Keratinocyte (primary cell): ENCODE measurements at regions not wholly inside any gene's neighbourhood (a gene's known extent, or its start where the extent isn't known, plus 50 kb on each side); places are given as distances from the start of the nearest gene placed in this dataset.

Experiments used
- EZH2 ChIP-seq: IDR thresholded peaks from one replicate; pipeline ENCODE4 v1.6.1; 2012; ENCODE audit warnings: inconsistent platforms, mild to moderate bottlenecking, low read length, moderate library complexity
- TF ChIP-seq, protein P1 (sequence below), 3 experiments: IDR thresholded peaks in 1 of 3; conservative IDR thresholded peaks in 1 of 3; optimal IDR thresholded peaks in 1 of 3; 2 replicates in 2 of 3; 3 replicates in 1 of 3; pipeline versions ENCODE3 to v1.5.1; 2011; ENCODE audit warnings: low read length in 3 of 3, mild to moderate bottlenecking in 3 of 3, moderate library complexity in 2 of 3, control low read depth in 1 of 3, inconsistent platforms in 1 of 3; ENCODE audit not compliant: insufficient read depth in 2 of 3; ENCODE audit errors: extremely low read depth in 1 of 3

DNA sequence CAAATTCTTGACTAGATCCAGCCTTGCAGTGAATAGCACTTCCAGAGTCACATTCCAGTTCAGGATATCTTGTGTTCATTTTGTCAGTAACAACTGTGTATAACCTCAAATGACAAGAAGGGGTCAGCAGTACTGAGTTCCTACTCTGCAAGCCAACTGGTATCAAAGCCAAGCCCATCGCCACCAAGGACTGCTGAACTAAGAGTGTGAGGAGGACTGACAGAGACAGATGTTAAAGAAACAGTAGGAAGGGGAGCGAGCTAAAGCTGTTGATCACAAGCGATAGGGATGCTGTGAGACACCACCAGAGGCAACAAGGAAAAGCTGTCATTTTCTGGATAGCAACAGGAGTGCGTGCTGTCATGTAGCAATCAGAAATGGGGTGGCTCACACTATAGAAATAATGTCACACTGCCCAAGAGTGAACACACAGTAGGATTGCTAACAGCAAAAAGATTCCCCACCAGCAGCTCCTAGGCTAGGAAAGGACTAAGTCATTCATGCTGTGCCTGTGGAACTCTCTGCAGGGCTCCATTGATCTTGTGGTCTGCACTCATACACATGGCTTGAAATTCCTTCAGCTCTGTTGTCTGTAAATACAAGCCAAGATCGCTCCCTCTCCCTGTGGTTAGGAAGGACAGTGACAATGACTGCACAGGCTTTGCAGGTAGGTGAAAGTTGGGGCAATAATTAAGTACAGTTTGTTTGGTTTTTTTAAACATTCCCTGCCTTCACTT is 658.6 kb downstream of the NR2F1-AS1 start:
- no peak for TF ChIP-seq EZH2
- TF ChIP-seq, protein P1, sequence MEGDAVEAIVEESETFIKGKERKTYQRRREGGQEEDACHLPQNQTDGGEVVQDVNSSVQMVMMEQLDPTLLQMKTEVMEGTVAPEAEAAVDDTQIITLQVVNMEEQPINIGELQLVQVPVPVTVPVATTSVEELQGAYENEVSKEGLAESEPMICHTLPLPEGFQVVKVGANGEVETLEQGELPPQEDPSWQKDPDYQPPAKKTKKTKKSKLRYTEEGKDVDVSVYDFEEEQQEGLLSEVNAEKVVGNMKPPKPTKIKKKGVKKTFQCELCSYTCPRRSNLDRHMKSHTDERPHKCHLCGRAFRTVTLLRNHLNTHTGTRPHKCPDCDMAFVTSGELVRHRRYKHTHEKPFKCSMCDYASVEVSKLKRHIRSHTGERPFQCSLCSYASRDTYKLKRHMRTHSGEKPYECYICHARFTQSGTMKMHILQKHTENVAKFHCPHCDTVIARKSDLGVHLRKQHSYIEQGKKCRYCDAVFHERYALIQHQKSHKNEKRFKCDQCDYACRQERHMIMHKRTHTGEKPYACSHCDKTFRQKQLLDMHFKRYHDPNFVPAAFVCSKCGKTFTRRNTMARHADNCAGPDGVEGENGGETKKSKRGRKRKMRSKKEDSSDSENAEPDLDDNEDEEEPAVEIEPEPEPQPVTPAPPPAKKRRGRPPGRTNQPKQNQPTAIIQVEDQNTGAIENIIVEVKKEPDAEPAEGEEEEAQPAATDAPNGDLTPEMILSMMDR (optimal IDR thresholded peaks at IDR 0.05 in 1 of 3, IDR thresholded peaks at IDR 0.05 in 1 of 3, conservative IDR thresholded peaks at IDR 0.05 in 1 of 3; ENCODE audit: extremely low read depth in 1 of 3, insufficient read depth in 2 of 3, low read length in 3 of 3), result no peak
